Lung (tissue), 11 donors: ENCODE measurements at regions not wholly inside any gene's neighbourhood (a gene's known extent, or its start where the extent isn't known, plus 50 kb on each side); places are given as distances from the start of the nearest gene placed in this dataset.

Experiments used
- ATAC-seq: fragments of 200-7000 bp; cut with Tn5 transposase; one replicate; pipeline ENCODE4 v1.9.1; 2020; ENCODE audit warnings: moderate number of reproducible peaks; ENCODE audit not compliant: insufficient read depth, low FRiP score
- DNase-seq, 3 donors: peaks; one replicate each; pipeline ENCODE4 v3.0.0-alpha.2; 2013 to 2017
- H3K27ac ChIP-seq, 2 donors: one replicate each; pipeline ENCODE4 v1.5.1; 2013; ENCODE audit warnings: mild to moderate bottlenecking in 2 of 2, moderate library complexity in 2 of 2, control low read depth in 1 of 2, inconsistent platforms in 1 of 2, low read depth in 1 of 2, low read length in 1 of 2
- H3K27me3 ChIP-seq, 3 donors: one replicate each; pipeline ENCODE4 v1.5.1; 2013; ENCODE audit warnings: low read length in 2 of 3; ENCODE audit not compliant: control insufficient read depth in 3 of 3, insufficient read depth in 3 of 3
- H3K36me3 ChIP-seq, 4 donors: one replicate each; pipeline ENCODE4 v1.5.1; 2013; ENCODE audit warnings: low read length in 4 of 4, mild to moderate bottlenecking in 1 of 4, moderate library complexity in 1 of 4; ENCODE audit not compliant: control insufficient read depth in 4 of 4, insufficient read depth in 4 of 4
- H3K4me1 ChIP-seq, 5 donors: one replicate each; pipeline ENCODE4 v1.5.1; 2013; ENCODE audit warnings: low read length in 5 of 5, mild to moderate bottlenecking in 2 of 5, moderate library complexity in 1 of 5; ENCODE audit not compliant: control insufficient read depth in 5 of 5, insufficient read depth in 5 of 5
- H3K4me3 ChIP-seq: one replicate; pipeline ENCODE4 v1.5.1; 2013; ENCODE audit warnings: mild to moderate bottlenecking, control low read depth, moderate library complexity
- H3K9ac ChIP-seq, 2 donors: one replicate each; pipeline ENCODE4 v1.5.1; 2013; ENCODE audit warnings: low read length in 2 of 2, control low read depth in 1 of 2; ENCODE audit not compliant: insufficient read depth in 1 of 2
- H3K9me3 ChIP-seq, 4 donors: one replicate each; pipeline ENCODE4 v1.5.1; 2013; ENCODE audit warnings: low read length in 3 of 4, mild to moderate bottlenecking in 1 of 4, moderate library complexity in 1 of 4; ENCODE audit not compliant: control insufficient read depth in 4 of 4, insufficient read depth in 3 of 4
- CTCF ChIP-seq: IDR thresholded peaks from 2 replicates; pipeline ENCODE4 v1.5.1; 2012; ENCODE audit warnings: mild to moderate bottlenecking; ENCODE audit errors: control extremely low read depth, extremely low read depth
- WGBS, 2 donors: extraction: QIAGEN DNeasy Blood & Tissue Kit; methylation state at CpG; one replicate each; pipeline ENCODE4 v1.1.7; 2013; 5-methylcytosine and 5-hydroxymethylcytosine counted together
- donor health status: control.
- donor health status: control.
- donor health status: Bipolar disorder and iron deficiency.
- donor health status: healthy.
- donor health status: DM: yes; HTN: yes; CAD: no.

- peak overlapping the region; percentile 21 for H3K4me3 ChIP-seq
- TF ChIP-seq CTCF, result no peak
- DNase-seq, result no peak
- H3K9ac ChIP-seq, result no peak overlapping the region
- H3K36me3 ChIP-seq, result no peaks in the 10 kb centered on the region
- 44 to 62% methylated on average over 3 of the region's 3 CpGs for WGBS, 2 donors
- H3K9me3 ChIP-seq, result no peaks in the 10 kb centered on the region
- H3K27ac ChIP-seq, result no peak overlapping the region
- no peaks in the 10 kb centered on the region for H3K27me3 ChIP-seq
- no peaks in the 10 kb centered on the region for H3K4me1 ChIP-seq
- ATAC-seq, result no peak
These were observed 541.1 kb upstream of the PRMT6 start for GRCh38 chr1:106515375-106515774.

GRCh38 chr1:106517224-106517623 lies 539.2 kb upstream of the PRMT6 start:
- no peak for ATAC-seq
- no peak for DNase-seq
- H3K27ac ChIP-seq, result no peak overlapping the region
- H3K9ac ChIP-seq, result no peak overlapping the region
- no peak for TF ChIP-seq CTCF
- no peaks in the 10 kb centered on the region for H3K36me3 ChIP-seq
- no peaks in the 10 kb centered on the region for H3K27me3 ChIP-seq
- H3K4me3 ChIP-seq, result no peak overlapping the region
- H3K4me1 ChIP-seq, result no peaks in the 10 kb centered on the region
- 83 to 89% methylated on average over 3 of the region's 3 CpGs for WGBS, 2 donors
- no peaks in the 10 kb centered on the region for H3K9me3 ChIP-seq

GRCh38 chr1:106523497-106523896 lies 533.0 kb upstream of the PRMT6 start:
- Histone ChIP-seq H3K4me1 (no peaks in the 10 kb centered on the region), H3K9me3 (no peaks in the 10 kb centered on the region), H3K27me3 (no peaks in the 10 kb centered on the region), H3K4me3 (no peak overlapping the region), H3K9ac (no peak overlapping the region), H3K36me3 (no peaks in the 10 kb centered on the region), H3K27ac (no peak overlapping the region)
- 58 to 63% methylated on average over 6 of the region's 6 CpGs for WGBS, 2 donors
- TF ChIP-seq CTCF, result no peak
- ATAC-seq (no peak), DNase-seq (no peak)

GRCh38 chr1:106524631-106525030 lies 531.8 kb upstream of the PRMT6 start:
- Histone ChIP-seq H3K4me1 (no peaks in the 10 kb centered on the region), H3K27ac (no peak overlapping the region), H3K9ac (no peak overlapping the region), H3K9me3 (no peaks in the 10 kb centered on the region), H3K27me3 (no peaks in the 10 kb centered on the region), H3K4me3 (no peak overlapping the region), H3K36me3 (no peaks in the 10 kb centered on the region)
- no peak for TF ChIP-seq CTCF
- DNase-seq (no peak), ATAC-seq (no peak)
- WGBS, 2 donors, result 86 to 90% methylated on average over 3 of the region's 3 CpGs
